ENCODE measurements at regions not wholly inside any gene's neighbourhood (a gene's known extent, or its start where the extent isn't known, plus 50 kb on each side); places are given as distances from the start of the nearest gene placed in this dataset.

- no peak for TF ChIP-seq USF1 (CRISPR knock-in tag; IDR thresholded peaks at IDR 0.05)
- no peak for TF ChIP-seq CTCF (IDR thresholded peaks at IDR 0.05)
- TF ChIP-seq ATF3 (CRISPR knock-in tag; conservative IDR thresholded peaks at IDR 0.05), result no peak
- no peak for TF ChIP-seq ARID4B (CRISPR knock-in tag; IDR thresholded peaks at IDR 0.05; ENCODE audit: borderline replicate concordance)
- TF ChIP-seq ZBTB21 (CRISPR knock-in tag; IDR thresholded peaks at IDR 0.05; ENCODE audit: borderline replicate concordance), result no peak
- no peak for TF ChIP-seq ZNF512 (CRISPR knock-in tag; IDR thresholded peaks at IDR 0.05; ENCODE audit: borderline replicate concordance)
These were observed 677.5 kb downstream of the HDGFL1 start for GRCh38 chr6:23246896-23247295.
